ENCODE measurements at regions not wholly inside any gene's neighbourhood (a gene's known extent, or its start where the extent isn't known, plus 50 kb on each side); places are given as distances from the start of the nearest gene placed in this dataset.

GRCh38 chr1:119266858-119267257 is 101.7 kb upstream of the HAO2 start:
- TF ChIP-seq CTCF (IDR thresholded peaks at IDR 0.05; ENCODE audit: low read depth, low read length, poor library complexity, severe bottlenecking) (no peak), EZH2phosphoT487 (IDR thresholded peaks at IDR 0.05; ENCODE audit: borderline replicate concordance, low read length) (no peak)

Measured in DOHH2 (cell line).